ENCODE measurements at regions not wholly inside any gene's neighbourhood (a gene's known extent, or its start where the extent isn't known, plus 50 kb on each side); places are given as distances from the start of the nearest gene placed in this dataset.

DNA sequence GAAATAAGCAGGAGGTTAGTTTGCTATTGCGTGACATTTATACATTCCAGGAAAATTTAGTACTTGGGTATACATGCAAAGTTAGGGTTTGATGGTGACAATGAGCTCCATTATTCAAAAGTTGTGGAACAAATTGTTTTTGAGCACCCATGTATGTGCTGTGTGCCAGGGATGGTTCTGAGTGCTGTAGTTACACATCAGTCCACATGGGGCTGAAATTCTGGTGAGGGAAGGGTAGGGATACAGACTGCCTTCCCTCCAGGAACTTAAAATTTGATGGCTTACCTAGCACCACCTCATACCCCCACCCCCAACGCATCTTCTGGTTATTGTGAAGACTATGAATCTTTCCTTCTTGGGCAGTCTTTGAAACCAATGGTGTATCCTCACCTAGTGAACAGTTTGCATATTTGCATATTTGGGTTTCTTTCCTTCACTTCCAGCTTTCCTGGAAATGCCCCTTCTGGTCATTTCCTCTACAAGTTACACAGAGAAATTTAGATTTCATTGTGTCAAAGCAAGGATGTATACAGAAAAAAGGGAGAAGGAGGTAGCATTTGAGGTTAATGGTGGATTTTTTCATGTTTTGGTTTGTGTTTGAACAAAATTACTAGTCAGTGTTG lies 222.0 kb upstream of the IL12A start:
- DNase-seq = peak; percentile 11

DNA sequence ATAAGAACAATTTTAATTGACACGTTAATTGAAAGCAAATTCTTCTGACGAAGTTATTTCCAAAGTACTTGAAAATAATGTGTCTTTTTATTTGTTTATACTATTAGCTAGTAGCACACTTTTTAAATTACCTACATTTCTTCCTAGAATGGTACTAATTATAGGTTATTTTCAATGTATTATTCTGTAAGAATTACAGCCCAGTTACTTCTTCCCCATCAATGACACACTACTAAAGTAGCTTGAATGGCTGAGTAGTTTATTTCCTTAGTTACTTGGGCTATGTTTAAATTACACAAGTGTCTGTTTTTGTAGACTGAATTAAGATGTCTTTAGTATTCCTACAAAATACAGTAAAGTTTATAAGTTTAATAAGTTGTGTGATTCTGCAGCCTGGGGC lies 217.6 kb upstream of the IL12A start:
- no peak for DNase-seq

DNA sequence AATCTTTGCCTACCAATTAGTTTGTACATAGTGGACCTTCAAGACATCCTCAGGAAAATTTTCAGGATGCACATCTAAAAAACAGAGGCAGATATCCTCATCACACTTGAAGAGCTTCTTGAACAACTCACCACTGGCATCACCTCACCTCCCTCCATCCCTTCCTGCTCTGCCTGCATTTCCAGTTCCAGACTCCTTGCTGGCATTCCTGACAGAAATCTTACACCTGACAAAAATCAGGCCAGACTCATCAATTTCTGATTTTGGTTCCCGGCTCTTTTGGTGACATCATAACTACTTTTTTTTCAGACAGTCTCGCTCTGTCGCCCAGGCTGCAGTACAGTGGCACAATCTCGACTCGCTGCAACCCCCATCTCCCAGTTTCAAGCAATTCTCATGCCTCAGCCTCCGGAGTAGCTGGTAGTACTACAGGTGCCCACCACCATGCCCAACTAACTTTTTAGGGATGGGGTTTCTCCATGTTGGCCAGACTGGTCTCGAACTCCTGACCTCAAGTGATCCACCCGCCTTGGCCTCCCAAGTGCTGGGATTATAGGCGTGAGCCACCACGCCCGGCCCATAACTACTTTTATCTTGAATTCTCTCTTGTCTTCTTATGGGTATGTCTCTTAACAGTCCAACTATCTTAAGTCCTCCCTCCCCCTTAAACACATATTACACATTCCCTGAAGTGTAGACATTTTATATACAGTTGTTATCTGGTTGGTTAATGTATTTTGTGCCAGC lies 216.6 kb upstream of the IL12A start:
- no peak for DNase-seq

DNA sequence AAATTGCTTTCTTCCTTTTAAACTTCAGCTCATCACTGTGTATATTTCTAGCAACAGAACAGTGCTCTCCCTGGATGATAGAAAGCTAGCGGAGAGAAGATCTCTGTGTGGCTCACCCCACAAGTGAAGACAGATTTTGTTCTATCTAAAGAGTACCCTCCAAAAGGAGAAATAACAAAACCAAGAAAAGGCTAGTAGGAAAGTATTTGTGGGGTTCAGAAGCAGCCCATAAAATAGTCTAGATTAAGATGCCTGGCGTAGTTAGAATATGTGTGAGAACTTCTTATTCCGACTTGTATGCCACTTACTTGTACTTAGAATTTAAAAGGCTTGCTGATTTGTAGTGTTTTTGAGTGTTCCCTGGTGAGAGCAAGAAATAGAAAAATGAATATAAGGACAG lies 214.9 kb upstream of the IL12A start:
- DNase-seq = no peak

DNA sequence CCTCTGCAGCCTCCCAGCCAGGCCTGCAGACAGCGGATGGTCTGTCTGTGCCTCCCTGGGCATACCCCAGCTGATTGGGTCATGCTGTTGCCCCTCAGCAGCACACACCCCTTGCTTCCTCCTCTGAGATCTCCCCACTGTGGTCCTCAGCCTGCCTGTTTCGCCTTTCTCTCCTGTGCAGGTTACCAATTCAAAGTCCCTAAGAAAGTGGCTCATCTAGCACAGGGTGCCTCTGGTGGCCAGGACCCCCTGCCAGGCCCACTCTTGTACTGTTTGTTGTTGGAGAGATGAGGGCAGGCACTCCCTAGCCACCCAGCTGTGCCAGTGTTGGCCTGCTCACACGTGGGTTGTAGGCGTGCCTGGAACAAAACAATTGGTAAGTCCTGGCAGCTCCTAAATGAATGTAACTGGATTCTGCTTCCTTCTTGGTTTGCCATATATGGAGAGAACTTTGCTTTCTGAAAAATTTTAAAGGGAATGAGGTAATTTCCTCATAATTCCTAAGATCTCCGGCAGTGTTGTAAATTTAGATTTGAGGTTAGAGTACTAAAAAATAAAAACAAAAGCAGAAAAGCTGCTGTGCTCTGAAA lies 213.2 kb upstream of the IL12A start:
- peak; percentile 75 for DNase-seq

DNA sequence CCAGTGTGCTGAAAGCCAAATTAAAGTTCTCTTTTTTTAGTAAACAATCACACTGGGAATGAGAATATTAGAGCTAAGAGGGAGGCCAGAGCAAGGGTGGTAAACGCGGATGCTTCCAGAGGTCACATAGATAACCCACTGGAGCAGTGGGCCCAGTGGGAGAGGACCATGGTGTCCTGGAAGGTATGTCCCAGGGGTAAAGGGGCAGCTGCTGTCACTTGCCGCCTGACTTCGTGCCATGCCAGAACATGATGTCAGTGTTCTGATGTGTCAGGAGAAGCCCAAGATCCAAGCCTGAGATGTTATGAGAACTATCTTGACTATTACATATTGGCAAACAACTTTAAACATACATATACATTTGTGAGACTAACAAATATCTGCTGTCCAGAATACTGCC lies 211.9 kb upstream of the IL12A start:
- no peak for DNase-seq

DNA sequence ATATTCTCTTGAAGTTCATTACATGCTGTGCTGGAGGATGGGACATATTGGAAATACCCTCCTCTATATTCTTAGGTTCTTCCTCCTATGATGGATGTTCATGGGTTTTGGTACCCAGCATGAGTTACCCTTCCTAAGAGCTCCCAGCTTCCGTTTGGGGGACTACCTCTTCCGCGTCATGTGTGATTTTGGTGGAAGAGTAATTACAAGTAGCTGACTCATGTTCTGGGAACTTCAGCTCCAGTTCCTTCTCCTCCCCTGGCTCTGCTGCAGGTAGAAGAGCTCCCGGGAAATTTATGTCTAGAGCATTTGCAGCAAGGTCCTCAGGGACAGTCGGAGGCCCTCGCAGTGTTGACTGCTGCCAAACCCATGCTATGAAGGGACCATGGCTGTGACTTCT lies 208.8 kb upstream of the IL12A start:
- no peak for DNase-seq

DNA sequence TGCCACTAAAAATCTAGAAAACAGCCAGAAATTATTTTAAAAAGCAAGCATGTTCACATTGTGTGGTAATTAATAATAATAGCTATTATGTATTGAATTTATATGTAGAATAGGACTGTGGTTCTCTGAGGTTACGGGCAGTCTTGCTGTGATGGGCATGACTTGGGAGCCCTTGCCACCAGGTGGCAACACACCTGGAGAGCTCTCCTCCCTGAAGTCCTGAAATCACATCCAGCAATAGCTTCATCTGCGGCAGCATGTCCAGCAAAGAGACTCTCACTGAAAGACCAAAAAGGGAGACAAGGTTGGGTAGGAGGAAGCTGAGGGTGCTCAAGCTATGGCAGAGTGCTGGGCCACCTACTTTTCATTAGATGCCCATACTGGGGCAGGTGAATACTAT lies 206.8 kb upstream of the IL12A start:
- no peak for DNase-seq

DNA sequence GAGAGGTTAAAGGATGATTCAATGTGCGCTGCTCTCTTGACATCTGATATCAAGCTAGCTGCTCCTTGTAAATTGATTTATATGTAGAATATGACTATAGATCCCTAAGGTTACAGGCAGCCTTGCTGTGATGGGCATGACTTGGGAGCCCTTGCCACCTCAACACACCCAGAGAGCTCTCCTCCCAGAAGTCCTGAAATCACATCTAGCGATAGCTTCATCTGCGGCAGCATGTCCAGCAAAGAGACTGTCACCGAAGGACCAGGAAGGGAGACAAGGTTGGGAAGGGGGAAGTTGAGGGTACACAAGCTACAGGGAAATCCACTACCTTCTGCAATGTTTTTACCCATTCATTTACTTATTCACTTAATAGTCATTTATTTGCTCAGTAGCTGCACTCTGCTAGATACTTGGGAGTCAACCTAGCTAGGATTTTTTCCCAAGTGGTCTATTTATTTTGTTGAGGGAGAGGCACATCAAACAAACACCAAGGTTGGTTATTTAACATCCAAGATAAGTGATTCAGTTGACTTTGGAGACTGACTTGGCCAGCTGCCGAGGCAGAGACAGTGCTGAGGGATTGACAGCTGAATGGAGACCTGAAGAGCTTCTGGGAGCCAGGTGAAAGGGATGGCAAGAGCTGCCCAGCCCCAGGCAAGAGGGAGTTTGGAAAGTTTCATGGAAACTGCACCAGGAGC lies 205.8 kb upstream of the IL12A start:
- no peak for DNase-seq

DNA sequence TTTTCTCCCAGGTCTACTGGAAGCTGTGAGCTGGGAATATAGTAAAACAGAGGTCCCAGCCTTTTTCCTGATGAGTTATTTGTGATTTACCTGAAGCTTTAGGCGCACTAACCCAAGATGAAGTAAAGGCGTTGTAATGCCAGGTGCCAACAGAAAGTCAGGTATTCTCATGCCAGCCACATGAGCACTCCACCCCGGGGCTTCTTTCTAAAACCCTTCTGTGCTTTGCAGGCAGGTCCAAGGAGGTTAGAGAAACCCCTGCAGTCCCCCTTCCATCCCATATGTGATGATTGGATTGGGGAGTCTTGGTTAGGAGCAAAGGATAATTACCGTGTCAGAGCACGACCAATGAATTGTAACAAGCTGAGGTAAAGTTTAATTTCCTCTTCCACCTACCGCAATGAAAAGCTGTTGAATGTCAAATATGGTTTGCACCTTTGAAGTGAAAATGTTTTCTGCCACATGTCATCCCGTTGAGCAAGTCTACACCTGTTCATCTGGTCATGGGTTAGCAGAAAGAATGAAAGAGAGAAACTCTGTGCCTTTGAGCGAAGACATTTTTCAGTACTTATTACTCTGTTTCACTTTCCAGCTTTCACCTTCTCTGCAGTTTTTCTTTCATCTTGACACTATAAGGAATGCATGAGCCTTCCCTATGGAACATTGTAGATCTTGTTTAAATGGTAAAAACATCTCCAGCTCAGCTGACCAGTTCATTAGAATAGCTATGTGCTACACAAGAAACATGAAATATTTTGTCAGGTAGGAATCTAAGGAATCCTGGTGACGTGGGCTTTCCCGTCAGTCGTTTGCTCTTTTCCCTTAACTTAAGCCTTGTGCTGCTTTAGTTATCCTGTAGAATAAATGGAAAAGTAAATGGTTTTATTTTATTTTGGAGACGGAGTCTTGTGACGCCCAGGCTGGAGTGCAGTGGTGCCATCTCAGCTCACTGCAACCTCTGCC lies 204.6 kb upstream of the IL12A start:
- no peak for DNase-seq

DNA sequence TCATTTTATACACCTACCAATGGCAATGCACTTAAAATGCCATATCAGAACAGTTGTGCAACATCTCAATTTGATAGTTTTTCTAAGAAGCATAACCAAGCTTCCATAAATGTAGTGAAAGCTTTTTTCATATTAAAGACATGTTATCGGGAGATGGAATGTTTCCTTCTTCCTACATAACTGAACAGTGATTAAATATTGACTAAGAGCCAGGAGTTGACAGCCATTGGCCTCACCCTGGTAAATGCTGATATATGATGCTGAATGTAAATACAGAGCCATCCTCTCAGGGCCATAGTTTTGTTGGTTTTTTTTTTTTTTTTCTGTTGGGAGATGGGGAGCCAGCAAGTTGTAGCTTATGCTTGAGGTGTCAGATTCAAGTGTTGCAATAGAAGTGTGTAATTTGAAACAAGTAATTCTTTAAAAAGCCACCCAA lies 203.3 kb upstream of the IL12A start:
- no peak for DNase-seq

DNA sequence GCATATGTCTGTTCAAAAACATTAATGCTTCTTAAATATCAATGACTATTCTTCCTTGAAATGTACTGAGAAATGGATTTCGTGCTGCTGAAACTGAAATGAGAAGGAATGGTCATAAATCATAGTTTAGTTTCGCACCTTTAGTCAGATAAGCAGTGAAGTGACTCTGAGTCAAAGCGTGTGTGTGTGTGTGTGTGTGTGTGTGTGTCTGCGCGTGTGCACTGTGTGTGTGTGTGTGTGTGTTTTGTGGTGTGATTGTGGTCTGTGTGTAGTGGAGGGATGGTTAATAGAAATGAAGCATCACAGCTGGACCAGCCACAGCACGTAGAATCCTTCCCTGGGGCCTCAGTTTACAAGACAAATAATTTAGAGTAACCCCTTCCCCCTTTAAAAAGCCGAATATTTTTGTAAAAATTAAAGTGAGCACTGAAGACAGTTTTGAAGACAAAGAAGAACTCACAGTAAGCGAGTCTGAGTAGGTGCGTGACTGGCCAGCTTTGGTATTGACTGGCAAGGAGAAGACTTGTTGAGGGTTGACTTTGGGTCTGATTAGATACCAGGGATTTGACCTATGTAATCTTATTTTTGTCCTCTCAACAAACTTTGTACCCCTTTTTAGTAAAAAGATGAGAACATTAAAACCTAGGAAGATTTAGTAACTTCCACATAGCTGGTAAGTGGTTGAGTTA lies 202.0 kb upstream of the IL12A start:
- no peak for DNase-seq

DNA sequence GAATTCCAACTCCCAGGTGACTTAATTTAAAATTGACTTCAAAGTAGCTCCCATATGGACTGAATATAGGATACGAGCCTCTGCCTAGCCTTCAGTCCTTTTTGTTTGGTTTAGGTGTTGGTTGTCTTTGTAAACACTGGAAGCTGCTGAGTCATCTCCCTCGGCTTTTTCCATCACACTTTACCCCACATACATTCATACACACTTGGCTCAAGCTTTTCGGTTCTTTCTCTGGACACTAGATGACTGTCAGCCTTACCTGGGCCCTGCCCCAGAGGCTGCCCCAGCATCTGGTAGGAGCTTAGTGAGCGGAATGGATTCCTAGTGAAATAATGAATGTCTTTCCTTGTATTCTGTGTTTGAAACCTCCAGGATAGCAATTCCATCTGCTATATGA lies 201.5 kb upstream of the IL12A start:
- no peak for DNase-seq

DNA sequence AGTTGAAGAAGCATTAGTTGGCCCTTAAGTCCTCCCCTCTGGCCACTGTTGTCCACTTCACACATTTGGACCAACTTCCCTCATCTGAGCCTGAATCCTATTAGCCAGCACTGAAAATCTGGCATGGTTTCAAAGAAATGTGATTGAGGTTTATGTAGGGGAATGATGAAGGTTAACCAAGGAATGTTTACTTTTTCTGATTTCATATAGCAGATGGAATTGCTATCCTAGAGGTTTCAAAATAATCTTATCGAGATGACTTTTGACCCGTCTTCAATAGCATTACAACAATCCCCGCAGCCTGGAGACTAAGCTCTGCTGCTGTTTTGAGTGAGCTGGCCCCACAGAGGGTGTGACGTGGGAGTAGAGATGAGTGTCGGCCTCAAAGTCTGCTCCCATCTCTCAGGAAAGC lies 200.8 kb upstream of the IL12A start:
- DNase-seq = no peak

DNA sequence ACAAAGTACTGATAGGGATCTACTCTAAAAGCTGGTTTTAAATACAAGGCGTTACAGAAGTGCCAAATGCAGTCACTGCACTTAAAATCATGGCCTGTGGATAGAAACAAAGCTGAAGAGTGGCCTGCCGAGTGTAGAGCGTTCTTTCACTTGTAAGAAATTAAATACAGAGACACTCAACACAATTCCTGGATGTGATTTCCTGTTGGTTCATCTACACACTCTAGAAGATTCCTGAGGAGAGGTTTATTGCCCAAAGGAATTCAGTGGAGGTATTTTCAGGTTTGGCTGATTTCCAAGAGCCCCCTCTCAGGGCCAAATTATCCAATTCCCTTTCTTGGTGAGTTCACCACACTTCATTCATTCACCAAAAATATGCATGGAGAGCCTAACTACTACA lies 200.3 kb upstream of the IL12A start:
- no peak for DNase-seq

DNA sequence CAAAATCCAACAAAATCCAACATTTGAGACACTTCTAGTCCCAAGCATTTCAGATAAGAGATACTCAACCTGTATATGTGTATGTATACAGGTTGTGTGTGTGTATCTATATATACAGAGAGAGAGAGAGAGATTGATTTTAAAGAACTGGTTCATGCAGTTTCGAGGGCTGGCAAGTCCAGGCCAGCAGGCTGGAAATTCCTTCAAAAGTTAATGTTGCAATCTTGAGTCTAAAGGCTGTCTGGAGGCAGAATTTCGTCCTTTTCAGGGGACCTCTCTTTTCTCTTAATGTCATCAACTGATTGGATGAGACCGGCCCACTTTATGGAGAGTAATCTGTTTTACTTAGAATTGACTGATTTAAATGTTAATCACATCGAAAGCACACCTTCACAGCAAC lies 199.6 kb upstream of the IL12A start:
- no peak for DNase-seq

DNA sequence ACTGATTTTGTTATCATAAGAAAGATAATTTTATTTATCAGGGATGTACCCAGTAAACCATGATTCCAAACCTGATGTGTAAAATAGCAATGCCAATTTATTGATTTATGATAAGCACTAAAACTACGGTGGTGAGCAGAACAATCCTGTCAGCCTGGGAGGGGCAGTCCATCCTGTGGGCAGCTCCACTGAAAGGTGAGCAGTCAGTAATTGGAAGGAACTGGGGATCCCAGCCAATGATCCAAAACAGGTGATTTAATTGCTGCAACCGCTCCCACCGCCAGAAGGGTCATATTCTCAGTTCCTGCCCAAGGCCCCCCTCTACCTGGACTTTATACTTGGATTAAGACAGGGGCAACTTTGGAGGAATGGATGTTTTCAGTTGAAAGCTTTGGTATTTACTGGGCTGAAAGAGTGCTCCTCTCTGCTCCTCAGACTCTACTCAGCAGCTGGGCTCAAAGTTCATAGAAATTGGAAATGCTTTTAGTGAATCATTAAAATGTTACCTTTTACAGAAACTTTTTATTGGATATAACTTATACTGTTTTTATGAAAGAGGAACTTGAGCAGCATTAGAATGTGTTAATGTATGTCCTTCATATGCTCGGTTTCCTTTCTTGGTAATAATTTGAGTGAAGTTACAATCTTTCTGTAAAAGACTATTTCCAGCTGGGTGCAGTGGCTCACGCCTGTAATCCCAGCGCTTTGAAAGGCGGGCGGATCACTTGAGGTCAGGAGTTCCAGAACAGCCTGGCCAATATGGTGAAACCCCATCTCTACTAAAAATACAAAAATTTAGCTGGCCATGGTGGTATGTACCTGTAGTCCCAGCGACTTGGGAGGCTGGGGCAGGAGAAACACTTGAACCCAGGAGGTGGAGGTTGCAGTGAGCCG lies 198.6 kb upstream of the IL12A start:
- no peak for DNase-seq

DNA sequence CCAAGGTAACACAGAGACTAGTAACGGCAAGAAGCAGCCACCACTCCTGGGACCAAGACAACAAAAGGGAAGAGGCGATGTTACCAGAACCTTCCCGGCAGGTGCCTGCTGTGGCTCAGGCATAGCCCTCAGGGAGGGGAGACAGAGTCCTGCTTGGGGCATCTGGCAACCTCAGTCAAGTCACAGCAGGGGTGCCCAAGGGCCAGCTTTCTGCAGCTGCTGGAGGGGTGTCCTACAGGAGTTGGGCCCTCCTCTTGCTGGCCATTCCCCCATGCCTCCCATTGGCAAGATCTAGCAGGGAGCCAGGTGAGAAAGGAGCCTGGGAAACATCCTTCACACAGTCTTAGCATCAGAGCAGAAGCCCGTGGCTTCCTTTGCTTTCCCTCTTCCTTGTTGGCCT lies 197.3 kb upstream of the IL12A start:
- no peak for DNase-seq

DNA sequence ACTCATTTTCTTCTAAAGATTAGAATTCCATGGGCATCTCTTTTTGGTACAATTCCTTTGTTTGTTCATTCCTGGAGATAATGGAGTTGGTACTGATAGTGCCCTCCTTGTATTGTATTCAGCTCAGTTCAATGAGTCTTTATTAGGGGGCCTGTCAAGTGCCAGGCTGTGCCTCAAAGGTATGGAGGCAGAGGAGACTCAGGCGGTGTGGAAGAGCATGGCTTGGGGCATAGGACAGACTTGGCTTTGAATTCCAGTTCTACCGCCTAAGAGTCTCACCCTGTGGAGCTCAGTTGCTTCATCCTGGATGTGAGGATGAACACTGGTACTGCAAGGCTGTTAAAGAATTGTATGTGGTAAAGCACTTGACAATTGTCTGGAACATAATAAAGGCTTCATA lies 196.6 kb upstream of the IL12A start:
- DNase-seq = peak; percentile 26

DNA sequence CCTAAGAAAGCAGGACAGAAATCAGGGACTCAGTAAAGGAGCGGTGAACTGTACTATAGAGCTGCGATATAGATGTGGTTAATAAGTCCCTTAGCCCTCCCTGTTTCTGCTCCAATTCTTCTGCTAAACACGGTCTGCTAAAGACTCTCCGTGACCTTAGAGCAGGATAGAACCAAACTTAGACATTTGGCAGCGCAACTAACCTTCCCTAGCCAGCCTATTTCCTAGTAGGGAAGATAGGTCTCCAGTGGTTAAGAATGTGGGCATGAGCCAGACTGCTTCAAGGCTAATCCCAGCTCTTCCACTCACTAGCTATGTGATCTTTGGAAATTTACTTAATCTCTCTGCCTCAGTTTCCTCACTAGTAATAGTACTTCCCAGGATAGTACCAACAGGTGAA lies 193.6 kb upstream of the IL12A start:
- DNase-seq = no peak
